ENCODE measurements at regions not wholly inside any gene's neighbourhood (a gene's known extent, or its start where the extent isn't known, plus 50 kb on each side); places are given as distances from the start of the nearest gene placed in this dataset.

DNA sequence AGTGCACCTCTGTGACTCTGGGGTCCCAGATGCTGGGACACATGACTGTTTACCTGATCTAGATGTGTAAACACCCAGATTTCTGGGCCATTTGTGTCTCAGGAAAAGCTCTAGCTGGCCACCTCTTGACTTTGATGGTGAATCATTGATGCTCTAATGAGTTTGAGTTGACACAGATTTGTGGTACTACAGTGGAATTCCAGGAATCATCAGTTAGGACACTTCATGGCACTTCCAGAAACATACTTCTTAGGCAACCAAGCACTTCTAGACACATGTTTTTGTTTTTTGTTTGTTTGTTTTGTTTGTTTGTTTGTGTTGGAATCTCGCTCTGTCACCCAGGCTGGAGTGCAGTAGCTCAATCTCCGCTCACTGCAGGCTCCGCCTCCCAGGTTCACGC, 302.2 kb upstream of the ZMIZ1 start:
- TF ChIP-seq CTCF (conservative IDR thresholded peaks at IDR 0.05; ENCODE audit: low read depth, low read length) (no peak), EZH2 (IDR thresholded peaks at IDR 0.05; ENCODE audit: low read length, unreplicated experiment) (no peak)

Measured in PC-3 (cell line).